Hepatocyte (in vitro differentiated cells): ENCODE measurements at regions not wholly inside any gene's neighbourhood (a gene's known extent, or its start where the extent isn't known, plus 50 kb on each side); places are given as distances from the start of the nearest gene placed in this dataset.

Source experiments
- CTCF ChIP-seq: fragments of 200-600 bp; sonication (generic); IDR thresholded peaks from 2 replicates; pipeline ENCODE4 v1.5.1; 2016; ENCODE audit warnings: antibody characterized with exemption, mild to moderate bottlenecking; ENCODE audit not compliant: poor library complexity
- EZH2 ChIP-seq: fragments of 200-600 bp; sonication (generic); IDR thresholded peaks from 2 replicates; pipeline ENCODE4 v1.6.1; 2016; ENCODE audit warnings: antibody characterized with exemption, mild to moderate bottlenecking, borderline replicate concordance

GRCh38 chr19:23986623-23987022 lies 71.9 kb downstream of the ZNF726 start:
- no peak for TF ChIP-seq CTCF
- TF ChIP-seq EZH2, result no peak
